Smooth muscle cell (in vitro differentiated cells): ENCODE measurements at regions not wholly inside any gene's neighbourhood (a gene's known extent, or its start where the extent isn't known, plus 50 kb on each side); places are given as distances from the start of the nearest gene placed in this dataset.

Experiments
- DNase-seq: peaks from one replicate; lab custom pipeline; 2025; ENCODE audit not compliant: unreplicated experiment; lab: John Stamatoyannopoulos, UW
- H2AFZ ChIP-seq: fragments of 200-600 bp; sonication (generic); 2 replicates; pipeline ENCODE4 v1.6.0; 2016; ENCODE audit warnings: antibody characterized with exemption, low read depth, mild to moderate bottlenecking
- H3F3A ChIP-seq: fragments of 200-600 bp; sonication (generic); 2 replicates; pipeline ENCODE4 v1.6.0; 2017; ENCODE audit warnings: antibody characterized with exemption, low read depth
- H3K27ac ChIP-seq: fragments of 200-600 bp; sonication (generic); 2 replicates; pipeline ENCODE4 v1.5.1; 2016; ENCODE audit warnings: low read depth, mild to moderate bottlenecking
- H3K27me3 ChIP-seq: fragments of 200-600 bp; sonication (generic); 2 replicates; pipeline ENCODE4 v1.6.1; 2016; ENCODE audit warnings: low read depth, mild to moderate bottlenecking
- H3K36me3 ChIP-seq: fragments of 200-600 bp; sonication (generic); 2 replicates; pipeline ENCODE4 v1.5.1; 2016; ENCODE audit warnings: low read depth
- H3K4me1 ChIP-seq: fragments of 200-600 bp; sonication (generic); 2 replicates; pipeline ENCODE4 v1.5.1; 2016; ENCODE audit warnings: low read depth
- H3K4me2 ChIP-seq: fragments of 200-600 bp; sonication (generic); 2 replicates; pipeline ENCODE4 v1.6.0; 2016; ENCODE audit warnings: mild to moderate bottlenecking
- H3K4me3 ChIP-seq: fragments of 200-600 bp; sonication (generic); 2 replicates; pipeline ENCODE4 v1.5.1; 2016; ENCODE audit warnings: mild to moderate bottlenecking
- H3K79me2 ChIP-seq: fragments of 200-600 bp; sonication (generic); 2 replicates; pipeline ENCODE4 v1.6.0; 2016; ENCODE audit warnings: low read depth, mild to moderate bottlenecking
- H3K9ac ChIP-seq: fragments of 200-600 bp; sonication (generic); 2 replicates; pipeline ENCODE4 v1.6.0; 2016; ENCODE audit warnings: low read depth
- H3K9me3 ChIP-seq: fragments of 200-600 bp; sonication (generic); replicated peaks from 2 replicates; pipeline ENCODE4 v1.5.1; 2016; ENCODE audit warnings: low read depth
- H4K20me1 ChIP-seq: fragments of 200-600 bp; sonication (generic); 2 replicates; pipeline ENCODE4 v1.6.0; 2016; ENCODE audit warnings: low read depth
- CTCF ChIP-seq: fragments of 200-600 bp; sonication (generic); IDR thresholded peaks from 2 replicates; pipeline ENCODE4 v1.5.1; 2017; ENCODE audit warnings: borderline replicate concordance, mild to moderate bottlenecking, antibody characterized with exemption; ENCODE audit not compliant: insufficient read depth, poor library complexity, severe bottlenecking
- WGBS: methylation state at CpG from one replicate; pipeline ENCODE4 v1.1.7; 2016; ENCODE audit warnings: low lambda C conversion rate; 5-methylcytosine and 5-hydroxymethylcytosine counted together

- Histone ChIP-seq H3K4me2 (no peak overlapping the region), H3K27me3 (no peaks in the 10 kb centered on the region), H2AFZ (no peak overlapping the region), H3K9me3 (no peaks in the 10 kb centered on the region), H3K27ac (no peak overlapping the region), H3K36me3 (no peaks in the 10 kb centered on the region), H3K9ac (no peak overlapping the region), H3K4me3 (no peak overlapping the region), H3K4me1 (peaks cover 4% of the 10 kb centered on the region), H3F3A (no peaks in the 10 kb centered on the region), H4K20me1 (no peaks in the 10 kb centered on the region), H3K79me2 (no peaks in the 10 kb centered on the region)
- 85% methylated on average over 3 of the region's 3 CpGs for WGBS
- TF ChIP-seq CTCF: no peak
- DNase-seq: no peak
Measured at GRCh38 chr5:145497052-145497451, 338.1 kb downstream of the PRELID2 start.

- Histone ChIP-seq H3K4me2 (no peak overlapping the region), H3K4me1 (peaks cover 4% of the 10 kb centered on the region), H3K27me3 (no peaks in the 10 kb centered on the region), H3K9ac (peak overlapping the region; percentile 29), H3F3A (no peaks in the 10 kb centered on the region), H3K27ac (peak overlapping the region; percentile 86), H2AFZ (no peak overlapping the region), H3K4me3 (no peak overlapping the region), H3K9me3 (no peaks in the 10 kb centered on the region), H3K79me2 (no peaks in the 10 kb centered on the region), H4K20me1 (no peaks in the 10 kb centered on the region), H3K36me3 (no peaks in the 10 kb centered on the region)
- WGBS: 43% methylated on average over 2 of the region's 2 CpGs
- TF ChIP-seq CTCF: no peak
- DNase-seq: no peak
Measured at GRCh38 chr5:145495741-145496140, 339.4 kb downstream of the PRELID2 start.

- Histone ChIP-seq H3K9me3 (no peaks in the 10 kb centered on the region), H3K9ac (no peak overlapping the region), H2AFZ (no peak overlapping the region), H3K79me2 (no peaks in the 10 kb centered on the region), H4K20me1 (no peaks in the 10 kb centered on the region), H3K36me3 (no peaks in the 10 kb centered on the region), H3K27me3 (no peaks in the 10 kb centered on the region), H3K4me3 (no peak overlapping the region), H3F3A (no peaks in the 10 kb centered on the region), H3K4me1 (peaks cover 4% of the 10 kb centered on the region), H3K4me2 (no peak overlapping the region), H3K27ac (peak overlapping the region; percentile 86)
- WGBS: 49% methylated on average over 1 of the region's 1 CpG
- TF ChIP-seq CTCF: no peak
- DNase-seq: no peak
Measured at GRCh38 chr5:145495196-145495595, 339.9 kb downstream of the PRELID2 start.

GRCh38 chr5:145493435-145493834, 341.7 kb downstream of the PRELID2 start:
- DNase-seq: no peak
- Histone ChIP-seq H3K9me3 (no peaks in the 10 kb centered on the region), H3K4me1 (peaks cover 4% of the 10 kb centered on the region), H3K79me2 (no peaks in the 10 kb centered on the region), H3K27ac (peak overlapping the region; percentile 13), H3F3A (no peaks in the 10 kb centered on the region), H4K20me1 (no peaks in the 10 kb centered on the region), H3K9ac (no peak overlapping the region), H3K4me2 (no peak overlapping the region), H3K4me3 (no peak overlapping the region), H2AFZ (no peak overlapping the region), H3K36me3 (no peaks in the 10 kb centered on the region), H3K27me3 (no peaks in the 10 kb centered on the region)
- TF ChIP-seq CTCF: no peak
- 81% methylated on average over 3 of the region's 3 CpGs for WGBS
